HG03439 (cell line): ENCODE measurements at regions not wholly inside any gene's neighbourhood (a gene's known extent, or its start where the extent isn't known, plus 50 kb on each side); places are given as distances from the start of the nearest gene placed in this dataset.

Experiments
- ATAC-seq: cut with Tn5 transposase; IDR thresholded peaks from one replicate; pipeline ENCODE4 v1.9.1; 2021; ENCODE audit warnings: mild to moderate bottlenecking, moderate library complexity; ENCODE audit not compliant: unreplicated experiment

- ATAC-seq, result no peak
Observed at GRCh38 chr13:104799152-104799551, 1732.9 kb upstream of the SLC10A2 start.

DNA sequence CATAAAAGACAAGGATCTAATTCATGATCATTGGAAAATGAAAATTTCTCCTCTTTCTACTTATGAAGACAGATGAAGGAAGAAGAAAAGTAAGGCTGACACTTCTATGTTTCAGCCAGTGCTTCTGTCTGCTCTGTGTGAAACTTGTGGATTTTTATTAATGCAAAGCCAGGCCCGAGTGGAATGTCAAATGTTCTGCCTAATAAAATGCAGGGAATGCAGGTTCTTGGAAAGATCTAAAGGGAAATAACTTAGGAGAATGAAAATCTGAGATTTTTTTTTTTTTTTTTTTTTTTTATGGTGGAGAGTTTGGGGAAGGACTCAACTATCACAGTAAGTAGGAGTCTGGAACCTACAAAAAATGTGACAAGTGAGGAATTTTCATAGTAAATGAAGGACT, 1732.3 kb upstream of the SLC10A2 start:
- ATAC-seq, result no peak

- ATAC-seq, result no peak
Observed at GRCh38 chr13:104796581-104796980, 1730.4 kb upstream of the SLC10A2 start.

DNA sequence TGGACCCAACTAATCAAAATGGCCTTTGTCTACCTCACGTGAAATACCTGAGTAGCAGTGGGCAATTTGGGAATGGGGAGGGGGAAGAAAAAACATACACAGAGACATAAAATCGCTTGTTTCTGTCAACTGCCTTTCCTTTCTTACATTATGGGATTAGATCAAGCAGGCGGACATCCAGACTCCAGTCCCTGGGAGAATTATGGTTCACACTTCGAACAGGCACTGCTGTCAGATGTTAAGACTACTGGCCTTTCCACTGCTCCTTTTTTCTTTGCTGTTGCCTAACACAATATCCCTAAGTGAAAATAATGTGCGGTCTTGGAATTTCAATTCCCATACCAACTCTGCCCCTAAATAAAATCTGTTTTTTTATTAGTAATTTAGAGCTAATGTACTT, 1719.7 kb upstream of the SLC10A2 start:
- no peak for ATAC-seq

GRCh38 chr13:104784891-104785290, 1718.7 kb upstream of the SLC10A2 start:
- ATAC-seq, result no peak

DNA sequence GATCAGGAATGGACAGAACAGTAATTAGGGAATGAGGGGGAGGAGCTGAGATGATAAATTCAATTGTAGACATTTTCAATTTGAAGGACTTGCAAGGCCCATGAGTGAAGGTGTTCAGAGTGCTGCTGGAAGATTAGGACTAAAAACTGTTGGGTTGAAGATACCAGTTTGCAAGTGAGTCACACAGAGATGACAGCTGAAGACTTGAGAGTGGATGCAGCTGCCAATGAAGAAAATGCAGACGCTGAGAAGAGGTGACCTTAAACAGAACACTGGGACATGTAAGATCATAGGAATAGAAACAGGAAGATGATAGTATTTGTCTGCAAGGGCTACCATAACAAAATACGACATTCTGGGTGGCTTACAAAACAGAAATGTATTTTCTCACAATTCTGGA, 1716.5 kb upstream of the SLC10A2 start:
- ATAC-seq, result no peak

- no peak for ATAC-seq
Observed at GRCh38 chr13:104779311-104779993, 1713.2 kb upstream of the SLC10A2 start.

- ATAC-seq, result peak; percentile 70
Observed at GRCh38 chr13:104773775-104774174, 1707.6 kb upstream of the SLC10A2 start.

- no peak for ATAC-seq
Observed at GRCh38 chr13:104769545-104769944, 1703.3 kb upstream of the SLC10A2 start.

DNA sequence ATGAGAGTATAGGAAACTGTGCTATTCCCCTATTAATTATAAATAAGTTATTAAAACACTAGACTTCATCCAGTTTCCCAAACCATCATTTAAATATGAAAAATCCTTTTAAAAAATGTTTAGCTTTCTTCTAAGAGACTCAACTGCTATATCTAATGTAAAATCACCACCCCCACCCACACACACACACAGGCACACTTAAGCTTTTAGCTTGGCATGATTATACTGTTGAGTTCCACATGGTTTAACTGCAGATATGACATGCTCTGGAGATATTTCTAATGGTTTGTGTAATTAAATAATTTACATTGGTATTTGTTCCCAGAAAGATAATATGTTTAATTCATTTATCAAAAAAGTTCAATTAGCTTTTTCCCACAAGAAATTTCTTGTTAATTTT, 1700.1 kb upstream of the SLC10A2 start:
- ATAC-seq, result no peak

DNA sequence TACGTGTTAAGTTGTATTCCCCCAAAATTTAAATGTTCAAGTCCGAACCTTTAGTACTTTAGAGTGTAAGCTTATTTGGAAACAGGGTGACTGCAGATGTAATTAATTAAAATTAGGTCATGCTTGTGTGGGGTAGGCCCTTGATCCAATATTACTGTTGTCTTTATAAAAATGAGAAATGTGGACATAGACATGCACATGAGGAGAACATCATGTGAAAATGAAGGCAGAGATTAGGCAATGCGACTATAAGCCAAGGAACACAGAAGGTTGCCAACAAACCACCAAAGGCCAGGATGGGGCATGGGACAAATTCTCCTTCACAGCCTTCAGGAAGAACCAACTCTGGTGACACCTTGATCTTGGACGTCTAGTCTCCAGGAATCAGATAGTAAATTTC, 1698.4 kb upstream of the SLC10A2 start:
- ATAC-seq, result no peak

DNA sequence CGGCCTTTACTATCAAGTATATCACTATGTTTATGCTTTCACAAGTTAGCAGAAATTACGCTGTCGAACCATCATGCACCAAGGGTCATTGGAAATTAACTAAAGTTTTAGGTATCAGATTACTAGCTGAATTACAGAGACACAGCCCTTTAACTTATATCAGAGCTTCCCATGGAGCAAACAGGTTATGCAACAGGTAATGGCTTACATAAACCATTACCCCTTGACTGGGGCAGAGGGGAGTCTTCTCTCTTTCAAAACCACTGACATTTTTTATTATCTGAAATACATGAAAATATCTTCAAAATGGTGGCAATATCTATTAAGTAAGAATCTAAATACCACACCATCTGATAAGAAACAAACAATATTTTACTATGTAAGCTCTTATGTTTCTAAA, 1692.9 kb upstream of the SLC10A2 start:
- no peak for ATAC-seq

DNA sequence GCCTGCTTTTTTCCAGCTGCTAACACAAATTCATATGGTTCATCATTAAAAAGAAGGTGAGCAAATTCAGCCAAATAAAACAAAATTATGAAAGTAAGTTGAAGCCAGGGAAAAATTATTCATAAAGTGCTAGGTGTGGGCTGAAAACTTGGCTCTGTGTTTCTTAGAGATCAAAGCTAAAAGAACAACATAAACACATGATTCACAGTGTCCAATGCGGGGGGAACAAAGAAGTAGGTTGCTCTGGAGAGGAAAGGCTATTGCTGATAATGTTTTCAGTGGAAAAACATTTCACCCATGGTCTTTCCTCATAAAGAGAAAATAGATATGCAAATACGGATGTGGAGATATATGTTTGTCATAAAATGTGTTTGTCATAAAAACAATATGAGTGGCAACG, 1691.5 kb upstream of the SLC10A2 start:
- no peak for ATAC-seq

- ATAC-seq, result no peak
Observed at GRCh38 chr13:104750377-104750776, 1684.2 kb upstream of the SLC10A2 start.

DNA sequence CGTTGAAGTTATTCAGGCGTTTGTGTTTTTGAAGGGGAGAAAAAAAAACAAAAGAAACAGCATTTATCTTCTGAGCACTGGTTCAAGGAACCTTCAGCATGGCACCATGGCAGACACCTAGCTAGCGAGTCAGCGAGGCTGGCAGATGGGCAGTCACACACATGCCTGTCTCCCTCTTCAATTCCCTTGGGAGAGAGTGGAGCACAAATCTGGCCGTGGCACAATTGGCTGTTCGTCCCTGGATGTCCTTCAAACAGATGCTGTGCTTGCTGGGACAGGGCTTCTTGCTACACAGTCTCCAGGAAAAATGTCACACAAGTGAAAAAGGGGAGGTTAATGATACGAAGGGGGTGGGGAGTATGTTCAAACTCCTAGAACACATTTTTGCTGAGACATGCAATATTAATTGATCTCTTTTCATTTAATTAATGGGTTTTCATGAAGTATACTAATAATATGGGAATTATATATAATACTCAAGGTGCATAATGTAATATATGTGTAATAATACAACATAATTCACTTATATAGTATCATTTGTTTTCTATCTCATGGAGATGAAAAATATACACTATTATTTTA, 1674.5 kb upstream of the SLC10A2 start:
- no peak for ATAC-seq

DNA sequence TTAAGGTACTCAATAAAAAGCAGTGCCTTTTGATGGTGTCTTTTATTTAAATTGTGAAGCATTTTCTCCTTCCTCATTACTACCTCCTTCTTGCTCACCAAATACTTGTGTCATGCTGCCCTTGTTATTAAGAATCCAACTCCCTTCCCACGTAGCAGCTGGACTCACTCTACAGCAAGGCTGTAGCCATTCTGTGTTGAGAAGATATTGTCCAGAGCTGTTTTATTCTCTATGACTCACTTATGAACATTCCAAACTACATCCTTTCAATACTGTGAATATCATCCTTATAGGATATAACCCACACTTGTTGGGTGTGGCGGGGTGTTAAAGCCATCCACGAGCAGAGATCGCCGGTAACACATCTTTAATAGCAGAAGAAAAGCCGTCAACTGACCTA, 1671.5 kb upstream of the SLC10A2 start:
- ATAC-seq, result no peak

DNA sequence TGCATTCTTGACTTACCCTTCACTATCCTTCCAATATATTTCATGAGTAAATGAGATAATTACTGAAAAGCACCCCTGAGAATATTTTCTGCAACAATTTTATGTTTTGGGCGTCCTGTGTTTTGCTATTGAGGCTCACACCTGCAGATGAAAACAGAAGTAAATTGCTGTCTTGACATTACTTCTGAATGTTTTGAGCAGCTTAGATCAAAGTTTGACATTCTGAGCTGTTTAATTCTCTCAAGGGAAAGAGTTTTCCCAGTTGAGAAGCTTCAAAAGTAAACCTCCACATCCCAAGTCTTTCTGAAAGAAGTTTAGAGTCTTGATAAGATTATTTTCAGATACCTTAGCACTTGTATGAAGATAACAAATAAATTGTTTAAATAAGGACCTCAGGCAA, 1667.2 kb upstream of the SLC10A2 start:
- ATAC-seq, result no peak

DNA sequence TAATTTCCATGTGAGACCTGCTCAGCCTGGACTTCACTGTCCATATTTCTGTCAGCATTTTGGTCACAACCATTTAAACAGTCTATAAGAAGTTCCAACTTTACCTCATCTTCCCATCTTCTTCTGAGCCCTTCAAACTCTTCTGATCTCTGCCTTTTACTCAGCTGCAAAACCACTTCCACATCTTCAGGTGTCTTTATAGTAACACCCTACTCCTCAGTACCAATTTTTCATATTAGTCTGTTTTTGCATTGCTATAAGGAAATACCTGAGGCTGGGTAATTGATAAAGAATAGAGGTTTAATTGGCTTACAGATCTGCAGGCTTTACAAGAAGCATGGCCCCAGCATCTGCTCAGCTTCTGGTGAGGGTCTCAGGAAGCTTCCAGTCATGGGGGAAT, 1648.9 kb upstream of the SLC10A2 start:
- ATAC-seq, result no peak

DNA sequence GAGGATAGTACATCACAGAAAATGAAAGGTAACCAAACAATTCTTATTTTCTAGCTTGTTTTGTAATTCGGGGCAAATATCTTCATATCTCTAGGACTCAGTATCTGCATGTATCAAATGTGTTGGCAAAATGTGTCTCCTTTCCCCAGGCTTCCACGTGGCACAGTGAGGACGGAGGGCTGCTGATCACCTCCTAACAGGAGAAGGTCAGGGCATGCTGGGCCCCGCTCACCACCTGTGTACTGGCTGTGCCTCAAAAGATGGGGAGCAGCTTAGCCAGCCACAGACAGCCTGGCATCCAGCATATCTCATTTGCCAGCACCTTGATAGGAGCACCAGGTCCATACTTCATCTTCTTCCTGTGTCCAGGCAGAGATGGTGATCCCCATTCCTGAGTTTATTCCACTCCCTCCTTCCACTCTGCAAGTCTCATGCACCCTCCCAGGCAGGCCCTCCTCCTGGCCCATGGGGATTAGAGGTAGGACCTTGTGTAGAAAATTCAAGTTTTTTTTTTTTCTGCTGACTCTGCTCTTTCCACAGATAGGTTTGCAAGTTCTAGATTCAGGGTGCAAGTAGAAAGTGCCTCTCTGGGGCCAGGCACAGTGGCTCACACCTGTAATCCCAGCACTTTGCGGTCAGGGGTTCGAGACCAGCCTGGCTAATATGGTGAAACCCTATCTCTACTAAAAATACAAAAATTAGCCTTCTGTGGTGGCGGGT, 1639.0 kb upstream of the SLC10A2 start:
- no peak for ATAC-seq

DNA sequence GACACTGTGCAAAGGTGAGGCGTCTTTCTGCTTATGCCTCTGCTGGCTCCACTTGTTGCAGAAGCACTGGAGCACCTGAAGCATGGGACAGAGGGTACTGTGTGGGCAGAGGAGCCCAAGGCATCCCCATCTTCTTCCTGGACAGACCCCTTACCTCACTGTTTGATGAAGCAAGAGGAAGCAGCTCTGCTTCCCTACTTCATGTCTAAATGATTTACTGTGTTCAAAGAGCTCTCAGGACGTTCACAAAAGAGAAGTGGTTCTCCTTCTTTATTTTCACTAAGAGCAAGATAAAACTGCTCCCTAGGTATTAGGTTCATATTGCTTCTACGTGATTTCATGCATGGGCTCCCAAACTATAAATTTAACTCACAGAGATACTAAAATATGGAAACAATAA, 1635.4 kb upstream of the SLC10A2 start:
- no peak for ATAC-seq

DNA sequence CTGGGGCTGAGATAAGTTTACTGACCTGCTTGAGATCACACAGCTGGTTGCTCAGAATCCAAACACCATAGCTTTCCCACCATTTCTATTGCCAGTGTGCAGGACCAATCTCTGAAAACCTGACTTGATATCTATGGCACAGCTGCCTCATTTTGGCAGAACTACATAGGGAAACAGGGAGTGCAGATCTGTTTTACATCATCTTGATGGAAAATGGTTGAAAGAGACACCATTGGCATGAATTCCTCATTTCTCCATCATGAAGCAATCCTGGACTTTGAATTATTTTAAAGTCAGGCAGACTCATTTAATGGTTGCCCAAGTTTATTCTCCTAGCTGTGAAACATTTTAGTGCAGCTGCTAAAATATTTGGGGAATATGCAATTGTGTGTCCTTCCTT, 1628.2 kb upstream of the SLC10A2 start:
- no peak for ATAC-seq

DNA sequence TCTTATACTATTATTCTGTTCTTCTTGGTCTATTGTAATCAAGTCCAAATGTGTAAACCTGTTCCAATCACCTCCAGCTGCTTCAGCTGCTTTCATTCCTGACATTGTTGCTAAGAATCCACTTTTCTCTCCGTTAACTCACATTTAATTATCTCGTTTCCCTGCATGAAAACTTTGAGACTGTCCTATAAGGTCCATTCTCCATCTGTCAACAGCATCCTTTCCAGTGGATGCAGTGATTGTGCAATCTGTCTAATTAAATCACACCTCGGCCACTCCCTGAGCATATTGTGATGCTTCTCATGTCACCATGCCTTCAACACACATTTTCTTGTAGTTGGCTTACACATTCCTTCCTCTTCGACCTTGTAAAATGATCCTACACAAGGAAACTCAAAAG, 1626.9 kb upstream of the SLC10A2 start:
- ATAC-seq, result no peak
